OCI-LY3 (cell line): ENCODE measurements at regions not wholly inside any gene's neighbourhood (a gene's known extent, or its start where the extent isn't known, plus 50 kb on each side); places are given as distances from the start of the nearest gene placed in this dataset.

ENCODE experiments used
- H2AFZ ChIP-seq: fragments of 200-600, 300-600 bp; shearing (Covaris generic); 2 replicates; pipeline ENCODE4 v1.6.0; 2014; ENCODE audit warnings: antibody characterized with exemption, low read depth, low read length
- H3K27ac ChIP-seq: fragments of 200-600, 300-600 bp; sonication (generic); 2 replicates; pipeline ENCODE4 v1.5.1; 2014; ENCODE audit warnings: mild to moderate bottlenecking, low read length, moderate library complexity, mixed read lengths
- H3K27me3 ChIP-seq: fragments of 200-600, 300-600 bp; sonication (generic); 2 replicates; pipeline ENCODE4 v1.6.1; 2014; ENCODE audit warnings: low read depth, low read length, mixed read lengths
- H3K36me3 ChIP-seq: fragments of 200-600, 300-600 bp; sonication (generic); replicated peaks from 2 replicates; pipeline ENCODE3; 2014; ENCODE audit warnings: low read depth, low read length, mixed read lengths
- H3K4me1 ChIP-seq: fragments of 300-600, 200-600 bp; sonication (generic); 2 replicates; pipeline ENCODE4 v1.6.1; 2014; ENCODE audit warnings: low read length, mixed read lengths
- H3K4me2 ChIP-seq: fragments of 200-600, 300-600 bp; sonication (generic); 2 replicates; pipeline ENCODE4 v1.6.1; 2014; ENCODE audit warnings: low read length, mixed read lengths
- H3K4me3 ChIP-seq: fragments of 300-600, 200-600 bp; sonication (generic); 2 replicates; pipeline ENCODE4 v1.5.1; 2014; ENCODE audit warnings: antibody characterized with exemption, mild to moderate bottlenecking, low read length, moderate library complexity
- H3K79me2 ChIP-seq: fragments of 300-600, 200-600 bp; shearing (Covaris generic); 2 replicates; pipeline ENCODE4 v1.6.1; 2014; ENCODE audit warnings: mild to moderate bottlenecking, low read length, mixed read lengths
- H3K9ac ChIP-seq: fragments of 300-600, 200-600 bp; shearing (Covaris generic); 2 replicates; pipeline ENCODE4 v1.6.0; 2014; ENCODE audit warnings: mild to moderate bottlenecking, low read length, moderate library complexity
- H3K9me3 ChIP-seq: fragments of 200-600, 300-600 bp; shearing (Covaris generic); 2 replicates; pipeline ENCODE4 v1.6.1; 2014; ENCODE audit warnings: low read length, mixed read lengths; ENCODE audit not compliant: insufficient read depth
- H4K20me1 ChIP-seq: fragments of 200-600, 300-600 bp; sonication (generic); 2 replicates; pipeline ENCODE4 v1.6.1; 2016; ENCODE audit warnings: low read length, mixed read lengths; ENCODE audit not compliant: insufficient read depth
- CTCF ChIP-seq: fragments of 200-600, 300-600 bp; sonication (generic); IDR thresholded peaks from 2 replicates; pipeline ENCODE4 v1.5.1; 2014; ENCODE audit warnings: antibody characterized with exemption, low read length, low read depth
- EZH2phosphoT487 ChIP-seq: fragments of 200-600 bp; shearing (Covaris generic); IDR thresholded peaks from 2 replicates; pipeline ENCODE4 v1.6.1; 2018; ENCODE audit warnings: antibody characterized with exemption, mixed run types, low read depth

- Histone ChIP-seq H3K79me2 (no peaks in the 10 kb centered on the region), H3K27ac (no peak overlapping the region), H3K4me2 (no peak overlapping the region), H3K4me3 (no peak overlapping the region), H2AFZ (no peak overlapping the region), H3K36me3 (no peaks in the 10 kb centered on the region), H3K27me3 (no peaks in the 10 kb centered on the region), H3K9ac (no peak overlapping the region), H4K20me1 (no peaks in the 10 kb centered on the region), H3K9me3 (no peaks in the 10 kb centered on the region), H3K4me1 (peaks cover 11% of the 10 kb centered on the region)
- no peak for TF ChIP-seq EZH2phosphoT487
- TF ChIP-seq CTCF: no peak
Measured at GRCh38 chr11:29008481-29008880, 900.3 kb downstream of the METTL15 start.

GRCh38 chr11:29006668-29007067 lies 898.5 kb downstream of the METTL15 start:
- TF ChIP-seq EZH2phosphoT487: no peak
- no peak for TF ChIP-seq CTCF

GRCh38 chr11:29005401-29005980 lies 897.3 kb downstream of the METTL15 start:
- Histone ChIP-seq H3K4me1 (peaks cover 16% of the 10 kb centered on the region), H3K36me3 (no peaks in the 10 kb centered on the region), H4K20me1 (no peaks in the 10 kb centered on the region), H3K9ac (no peak overlapping the region), H3K79me2 (no peaks in the 10 kb centered on the region), H3K27ac (no peak overlapping the region), H3K4me3 (no peak overlapping the region), H3K9me3 (no peaks in the 10 kb centered on the region), H2AFZ (peak overlapping the region; percentile 55; the same call in 1 of the 2 replicates), H3K4me2 (peak overlapping the region; percentile 32), H3K27me3 (no peaks in the 10 kb centered on the region)
- TF ChIP-seq EZH2phosphoT487: no peak
- TF ChIP-seq CTCF: peak; percentile 51

More at GRCh38 chr11:29006668-29007067, 898.5 kb downstream of the METTL15 start:
- no peak overlapping the region for H2AFZ ChIP-seq
- no peak overlapping the region for H3K9ac ChIP-seq
- no peak overlapping the region for H3K27ac ChIP-seq
- H3K9me3 ChIP-seq: no peaks in the 10 kb centered on the region
- peaks cover 11% of the 10 kb centered on the region for H3K4me1 ChIP-seq
- H3K27me3 ChIP-seq: no peaks in the 10 kb centered on the region
- no peak overlapping the region for H3K4me2 ChIP-seq
- no peaks in the 10 kb centered on the region for H4K20me1 ChIP-seq
- H3K79me2 ChIP-seq: no peaks in the 10 kb centered on the region
- no peaks in the 10 kb centered on the region for H3K36me3 ChIP-seq
- H3K4me3 ChIP-seq: no peak overlapping the region

GRCh38 chr11:29002816-29003215 lies 894.6 kb downstream of the METTL15 start:
- no peak overlapping the region for H3K4me3 ChIP-seq
- no peak overlapping the region for H3K9ac ChIP-seq
- H3K27ac ChIP-seq: no peak overlapping the region
- peak overlapping the region; percentile 69; the same call in 1 of the 2 replicates for H2AFZ ChIP-seq
- H3K27me3 ChIP-seq: no peaks in the 10 kb centered on the region
- peaks cover 40% of the 10 kb centered on the region for H3K4me1 ChIP-seq
- H3K79me2 ChIP-seq: no peaks in the 10 kb centered on the region
- no peaks in the 10 kb centered on the region for H3K9me3 ChIP-seq
- no peak overlapping the region for H3K4me2 ChIP-seq
- H4K20me1 ChIP-seq: no peaks in the 10 kb centered on the region
- TF ChIP-seq CTCF (no peak), EZH2phosphoT487 (no peak)
- H3K36me3 ChIP-seq: no peaks in the 10 kb centered on the region
